ENCODE measurements at regions not wholly inside any gene's neighbourhood (a gene's known extent, or its start where the extent isn't known, plus 50 kb on each side); places are given as distances from the start of the nearest gene placed in this dataset.
A peak's percentile ranks its signal among the peaks of the same experiment; 100 is the strongest.
"Not testable (repeated sequence)": the region's sequence is repeated elsewhere in the genome, so short reads cannot be mapped to it uniquely, and the experiment has no call there.

DNA sequence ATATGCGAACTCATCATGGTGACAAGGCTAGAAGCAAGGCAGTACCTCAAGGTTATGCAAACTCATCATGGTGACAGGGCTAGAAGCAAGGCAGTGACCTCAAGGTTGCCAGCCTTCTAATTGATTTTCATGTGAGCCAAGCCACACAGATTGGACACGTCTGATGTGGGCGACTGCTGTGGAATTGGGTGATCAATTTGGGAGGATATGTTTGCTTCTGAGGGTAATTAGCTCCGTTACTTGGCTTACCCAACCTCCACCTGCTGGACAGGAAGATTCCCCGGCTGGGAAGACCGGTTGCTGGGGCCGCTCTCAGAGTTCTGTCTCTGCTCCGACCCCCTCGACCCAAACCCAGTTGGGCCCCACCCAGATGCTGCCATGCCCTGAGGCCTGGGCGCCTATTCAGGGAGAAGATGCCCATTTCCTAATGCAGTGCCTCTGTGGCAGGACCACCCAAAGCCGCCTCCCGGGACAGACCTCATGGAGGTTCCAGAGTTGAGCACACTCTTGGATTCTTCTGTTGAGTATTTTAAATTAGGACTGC lies 69.9 kb upstream of the SHANK2 start:
- H3K4me1 ChIP-seq = no peaks in the 10 kb centered on the region
- no peak for ATAC-seq (ENCODE audit: low FRiP score in 2 of 2)
- H3K27me3 ChIP-seq = no peaks in the 10 kb centered on the region
- H3K36me3 ChIP-seq = no peaks in the 10 kb centered on the region
- peaks cover 0 to 5% (median 1%) of the 10 kb centered on the region in 4 donors for H3K9me3 ChIP-seq
- H3K27ac ChIP-seq = no peak overlapping the region
- no peak for DNase-seq
- 94 to 95% methylated on average over 5 to 12 of the region's 12 CpGs for WGBS, 2 donors
- no peak overlapping the region for H3K4me3 ChIP-seq
- TF ChIP-seq, protein P1, sequence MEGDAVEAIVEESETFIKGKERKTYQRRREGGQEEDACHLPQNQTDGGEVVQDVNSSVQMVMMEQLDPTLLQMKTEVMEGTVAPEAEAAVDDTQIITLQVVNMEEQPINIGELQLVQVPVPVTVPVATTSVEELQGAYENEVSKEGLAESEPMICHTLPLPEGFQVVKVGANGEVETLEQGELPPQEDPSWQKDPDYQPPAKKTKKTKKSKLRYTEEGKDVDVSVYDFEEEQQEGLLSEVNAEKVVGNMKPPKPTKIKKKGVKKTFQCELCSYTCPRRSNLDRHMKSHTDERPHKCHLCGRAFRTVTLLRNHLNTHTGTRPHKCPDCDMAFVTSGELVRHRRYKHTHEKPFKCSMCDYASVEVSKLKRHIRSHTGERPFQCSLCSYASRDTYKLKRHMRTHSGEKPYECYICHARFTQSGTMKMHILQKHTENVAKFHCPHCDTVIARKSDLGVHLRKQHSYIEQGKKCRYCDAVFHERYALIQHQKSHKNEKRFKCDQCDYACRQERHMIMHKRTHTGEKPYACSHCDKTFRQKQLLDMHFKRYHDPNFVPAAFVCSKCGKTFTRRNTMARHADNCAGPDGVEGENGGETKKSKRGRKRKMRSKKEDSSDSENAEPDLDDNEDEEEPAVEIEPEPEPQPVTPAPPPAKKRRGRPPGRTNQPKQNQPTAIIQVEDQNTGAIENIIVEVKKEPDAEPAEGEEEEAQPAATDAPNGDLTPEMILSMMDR (IDR thresholded peaks at IDR 0.05) = no peak
- TF ChIP-seq EP300 (IDR thresholded peaks at IDR 0.05) = no peak
- no peak for TF ChIP-seq POLR2AphosphoS5 (IDR thresholded peaks at IDR 0.05)
- no peak for TF ChIP-seq POLR2A (IDR thresholded peaks at IDR 0.05)

DNA sequence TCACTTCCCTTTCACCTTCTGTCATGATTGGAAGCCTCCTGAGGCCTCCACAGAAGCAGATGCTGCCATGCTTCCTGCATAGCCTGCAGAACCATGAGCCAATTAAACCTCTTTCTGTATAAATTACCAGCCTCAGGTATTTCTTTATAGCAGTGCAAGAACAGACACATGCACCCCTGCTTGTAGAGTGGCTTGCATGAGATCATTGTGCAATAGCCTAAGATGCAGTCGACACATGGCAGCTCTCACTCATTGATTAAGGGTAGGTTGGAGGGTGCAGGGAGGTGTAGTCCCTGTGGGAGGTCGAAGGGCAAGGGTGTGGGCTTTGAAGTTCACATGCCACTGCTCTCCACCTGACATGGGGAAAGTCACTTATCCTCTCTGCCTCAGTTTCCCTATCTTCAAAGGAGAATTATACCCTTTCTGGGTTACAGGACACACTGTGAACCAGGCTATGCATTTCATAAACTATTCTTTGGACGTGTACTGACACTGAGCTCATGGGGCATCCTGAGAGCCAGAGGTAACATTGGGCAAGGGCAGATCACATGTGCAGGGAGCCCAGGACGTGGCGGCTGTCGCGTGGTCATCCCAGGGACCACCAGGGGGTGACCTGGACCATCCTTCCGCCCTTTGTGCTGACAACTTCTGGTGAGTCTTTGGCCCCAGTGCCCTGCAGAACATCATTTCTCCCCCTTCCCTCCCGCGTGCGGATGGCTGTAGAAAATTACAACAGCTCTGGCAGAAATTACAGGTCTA lies 69.2 kb upstream of the SHANK2 start:
- no peak for DNase-seq
- Histone ChIP-seq H3K9me3 (peaks cover 0 to 12% (median 7%) of the 10 kb centered on the region in 4 donors), H3K4me1 (no peaks in the 10 kb centered on the region), H3K4me3 (no peak overlapping the region), H3K27ac (no peak overlapping the region), H3K27me3 (no peaks in the 10 kb centered on the region), H3K36me3 (no peaks in the 10 kb centered on the region)
- TF ChIP-seq EP300 (IDR thresholded peaks at IDR 0.05) (no peak), POLR2A (IDR thresholded peaks at IDR 0.05) (no peak), POLR2AphosphoS5 (IDR thresholded peaks at IDR 0.05) (no peak)
- TF ChIP-seq, protein P1 (IDR thresholded peaks at IDR 0.05) = no peak
- ATAC-seq (ENCODE audit: low FRiP score in 2 of 2) = no peak
- WGBS, 2 donors = 70 to 85% methylated on average over 6 to 11 of the region's 11 CpGs

DNA sequence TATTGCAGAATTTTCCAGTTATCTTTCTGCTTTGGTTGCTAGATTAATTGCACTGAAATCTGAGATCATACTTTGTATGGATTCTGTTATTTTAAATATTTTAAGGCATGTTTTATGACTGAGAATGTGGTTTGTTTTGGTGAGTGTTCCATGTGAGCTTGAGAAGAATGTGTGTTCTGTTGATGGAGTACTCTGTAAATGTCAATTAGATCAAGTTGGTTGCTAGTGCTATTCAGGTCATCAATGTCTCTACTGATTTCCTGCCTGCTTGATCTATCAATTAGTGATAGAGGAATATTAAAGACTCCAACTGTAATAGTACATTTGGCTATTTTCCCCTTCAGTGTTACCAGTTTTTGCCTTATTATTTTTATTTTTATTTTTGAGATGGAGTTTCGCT lies 64.3 kb upstream of the SHANK2 start:
- Histone ChIP-seq H3K4me3 (no peak overlapping the region), H3K27me3 (no peaks in the 10 kb centered on the region), H3K27ac (no peak overlapping the region), H3K9me3 (peaks cover 0 to 12% (median 7%) of the 10 kb centered on the region in 4 donors), H3K4me1 (no peaks in the 10 kb centered on the region), H3K36me3 (no peaks in the 10 kb centered on the region)
- ATAC-seq (ENCODE audit: low FRiP score in 2 of 2) (no peak), DNase-seq (no peak)
- TF ChIP-seq POLR2A (IDR thresholded peaks at IDR 0.05) = no peak
- TF ChIP-seq EP300 (IDR thresholded peaks at IDR 0.05) = no peak
- TF ChIP-seq, protein P1 (IDR thresholded peaks at IDR 0.05) = no peak
- no peak for TF ChIP-seq POLR2AphosphoS5 (IDR thresholded peaks at IDR 0.05)
- 100% methylated on average over 1 of the region's 1 CpG for WGBS, 2 donors

DNA sequence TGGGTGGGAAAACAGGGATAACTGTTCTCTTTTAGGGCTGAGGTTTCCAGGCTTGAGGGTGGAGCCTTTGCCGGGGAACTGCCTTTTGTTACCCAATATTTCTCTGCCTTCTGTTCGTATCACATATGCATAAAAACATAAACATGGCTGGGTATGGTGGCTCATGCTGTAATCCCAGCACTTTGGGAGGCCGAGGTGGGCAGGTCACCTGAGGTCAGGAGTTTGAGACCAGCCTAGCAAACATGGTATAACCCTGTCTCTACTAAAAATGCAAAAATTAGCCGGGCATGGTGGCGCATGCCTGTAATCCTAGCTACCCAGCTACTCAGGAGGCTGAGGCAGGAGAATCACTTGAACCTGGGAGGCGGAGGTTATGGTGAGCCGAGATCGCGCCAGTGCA lies 60.2 kb upstream of the SHANK2 start:
- H3K9me3 ChIP-seq = peaks cover 0 to 10% (median 7%) of the 10 kb centered on the region in 4 donors
- H3K36me3 ChIP-seq; ATAC-seq (ENCODE audit: low FRiP score in 2 of 2); H3K4me1 ChIP-seq; DNase-seq; H3K4me3 ChIP-seq; H3K27ac ChIP-seq; H3K27me3 ChIP-seq: not testable (repeated sequence)
- WGBS, 2 donors = 82 to 88% methylated on average over 9 of the region's 9 CpGs

DNA sequence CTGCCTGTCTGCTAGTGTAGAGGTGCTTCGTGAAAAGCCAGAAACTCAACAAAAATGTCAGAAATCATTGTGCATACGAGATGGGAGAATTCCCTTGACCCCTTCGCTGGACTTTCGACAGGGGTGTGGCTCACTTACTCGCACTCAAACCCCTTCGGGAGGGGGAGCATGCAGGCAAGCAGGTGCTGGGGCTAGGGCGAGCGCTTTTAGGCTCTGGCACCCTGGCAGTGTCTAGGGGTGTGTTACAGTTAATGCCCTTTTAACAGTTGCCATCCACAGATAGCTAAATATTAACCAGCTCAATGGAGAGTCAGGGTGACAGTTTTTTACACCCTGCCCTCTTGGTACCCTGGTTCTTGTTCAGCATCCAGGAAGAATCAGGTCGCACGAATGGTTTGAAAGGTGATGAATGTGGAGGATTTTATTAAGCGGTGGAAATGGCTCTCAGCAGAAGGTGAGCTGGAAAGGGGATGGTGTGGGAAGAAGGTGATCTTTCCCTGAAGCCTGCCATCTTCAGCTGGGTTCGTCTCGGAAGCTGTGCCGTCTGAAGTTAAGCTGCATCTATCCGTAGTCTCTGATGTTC lies 59.6 kb upstream of the SHANK2 start:
- no peaks in the 10 kb centered on the region for H3K4me1 ChIP-seq
- WGBS, 2 donors = 75 to 83% methylated on average over 15 of the region's 15 CpGs
- TF ChIP-seq POLR2AphosphoS5 (IDR thresholded peaks at IDR 0.05) (no peak), EP300 (IDR thresholded peaks at IDR 0.05) (no peak), POLR2A (IDR thresholded peaks at IDR 0.05) (no peak)
- TF ChIP-seq, protein P1 (IDR thresholded peaks at IDR 0.05) = no peak
- ATAC-seq (ENCODE audit: low FRiP score in 2 of 2) (no peak), DNase-seq (peak in 1 of 2 donors; percentile 17)
- H3K27me3 ChIP-seq = no peaks in the 10 kb centered on the region
- H3K36me3 ChIP-seq = no peaks in the 10 kb centered on the region
- peaks cover 0 to 5% (median 3%) of the 10 kb centered on the region in 4 donors for H3K9me3 ChIP-seq
- no peak overlapping the region for H3K27ac ChIP-seq
- H3K4me3 ChIP-seq = no peak overlapping the region

Data from upper lobe of left lung (tissue), 6 donors.